HG03442 (cell line): ENCODE measurements at regions not wholly inside any gene's neighbourhood (a gene's known extent, or its start where the extent isn't known, plus 50 kb on each side); places are given as distances from the start of the nearest gene placed in this dataset.
A peak's percentile ranks its signal among the peaks of the same experiment; 100 is the strongest.

Source experiments
- ATAC-seq: cut with Tn5 transposase; IDR thresholded peaks from one replicate; pipeline ENCODE4 v1.9.1; 2021; ENCODE audit warnings: mild to moderate bottlenecking, moderate library complexity; ENCODE audit not compliant: unreplicated experiment

DNA sequence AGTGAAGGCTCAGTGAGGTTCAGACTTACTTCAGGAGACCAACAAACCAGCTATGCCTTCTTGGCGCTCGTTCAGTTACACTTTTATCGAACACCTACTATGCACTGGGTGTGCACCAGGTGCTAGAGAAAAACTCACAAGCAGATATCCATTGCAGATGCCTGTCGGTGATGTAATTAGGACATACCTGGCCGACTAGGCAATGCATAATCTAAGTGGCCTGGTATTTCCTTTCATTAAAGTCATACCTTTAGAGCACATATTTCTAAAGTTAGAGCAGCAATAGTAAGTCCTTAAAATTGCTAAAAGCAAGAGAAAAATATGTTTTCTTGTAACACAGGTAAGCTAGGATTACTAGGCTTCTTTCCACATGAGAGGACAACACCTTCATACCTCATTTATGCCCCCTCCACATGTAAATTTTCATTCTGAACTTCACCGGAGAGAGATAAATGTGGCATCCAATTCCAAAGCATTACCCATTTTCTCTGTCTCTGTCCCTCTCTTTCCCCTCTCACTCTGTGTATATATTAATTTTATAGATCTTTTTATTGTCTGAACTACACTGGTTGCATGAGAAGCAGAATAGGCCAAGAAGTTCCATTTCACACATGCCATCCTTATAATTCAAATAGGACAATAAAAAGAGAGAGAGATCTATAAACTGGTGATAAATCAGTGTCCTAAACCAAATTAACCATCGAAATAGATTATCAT is 242.2 kb downstream of the SPTSSA start:
- ATAC-seq = no peak

DNA sequence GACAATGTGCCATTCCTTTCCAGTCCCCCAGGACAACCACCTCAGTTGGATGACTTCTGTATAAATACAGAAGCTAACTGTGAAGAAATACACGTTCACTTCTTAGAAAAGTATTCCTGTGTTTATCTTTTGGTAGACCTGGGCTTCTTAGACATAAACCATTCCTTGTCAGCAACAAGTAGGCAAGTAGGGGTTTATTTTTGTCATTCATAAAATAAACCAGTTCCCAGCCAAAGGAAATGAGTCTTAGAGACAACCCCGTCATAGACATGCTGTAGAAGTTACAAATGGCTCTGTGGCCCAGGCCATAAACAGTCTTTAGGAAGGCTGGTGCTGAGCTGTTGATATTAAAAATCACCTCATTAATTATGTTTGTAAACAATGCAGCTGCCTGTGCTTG is 243.2 kb downstream of the SPTSSA start:
- no peak for ATAC-seq

DNA sequence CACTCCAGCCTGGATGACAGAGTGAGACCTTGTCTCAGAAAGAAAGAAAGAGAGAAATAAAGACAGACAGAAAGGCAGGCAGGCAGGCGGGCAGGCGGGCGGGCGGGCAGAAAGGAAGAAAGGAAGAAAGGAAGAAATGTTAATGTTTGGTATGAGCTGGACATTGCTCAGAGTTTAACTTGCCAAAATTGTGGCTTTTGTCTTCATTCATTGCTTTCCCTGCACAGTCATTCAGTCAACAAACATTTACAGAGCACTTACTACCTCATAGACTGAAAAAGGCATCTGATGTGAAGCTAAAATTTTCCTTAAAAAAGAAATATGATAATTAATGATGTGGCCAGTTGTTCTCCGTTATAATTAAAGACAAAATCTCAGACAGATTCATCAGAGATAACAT is 247.1 kb downstream of the SPTSSA start:
- ATAC-seq = no peak

- no peak for ATAC-seq
Observed at GRCh38 chr14:34213332-34213731, 248.7 kb downstream of the SPTSSA start.

- no peak for ATAC-seq
Observed at GRCh38 chr14:34212172-34212929, 249.7 kb downstream of the SPTSSA start.

GRCh38 chr14:34211732-34212131 is 250.3 kb downstream of the SPTSSA start:
- ATAC-seq = peak; percentile 72

GRCh38 chr14:34208532-34208931 is 253.5 kb downstream of the SPTSSA start:
- ATAC-seq = no peak

DNA sequence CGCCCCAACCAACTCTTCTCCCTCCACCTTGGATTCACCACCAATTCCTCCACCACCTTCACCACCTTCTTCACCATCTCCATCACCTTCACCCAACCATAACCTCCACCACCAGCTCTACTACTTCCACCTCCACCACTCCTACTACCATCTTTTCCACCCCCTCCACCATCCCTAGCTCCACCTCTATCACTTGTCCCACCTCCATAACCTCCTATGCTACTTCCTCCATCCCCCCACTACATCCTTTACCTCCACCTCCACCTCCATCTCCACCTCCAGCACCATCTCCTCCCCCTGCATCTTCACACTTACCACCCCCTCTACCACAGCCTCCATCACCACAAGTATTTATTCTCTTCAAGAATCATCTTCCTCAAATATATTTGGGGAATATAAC is 254.9 kb upstream of the EGLN3 start:
- no peak for ATAC-seq

- no peak for ATAC-seq
Observed at GRCh38 chr14:34204774-34205173, 253.9 kb upstream of the EGLN3 start.

DNA sequence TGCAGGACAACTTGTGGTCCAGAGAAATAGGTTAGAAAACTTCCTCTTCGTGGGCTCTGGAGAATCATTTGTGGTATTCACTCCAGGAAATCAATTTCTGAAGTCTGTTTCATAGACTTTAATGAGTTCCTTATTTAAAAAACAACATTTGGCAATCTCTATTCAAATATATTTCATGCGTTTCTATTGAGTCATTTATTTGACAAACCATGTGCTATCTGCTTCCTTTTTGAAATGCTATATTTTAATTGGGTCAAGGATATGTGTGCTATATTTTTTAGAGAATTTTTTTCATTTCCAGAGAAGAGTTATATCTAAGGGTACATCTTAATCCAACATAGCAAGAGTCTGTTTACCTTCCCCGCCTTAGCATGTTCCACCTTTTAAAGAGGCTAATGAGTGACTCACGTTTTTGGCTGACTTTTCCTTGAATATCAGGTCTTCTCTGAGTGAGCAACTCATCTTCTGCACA is 252.4 kb upstream of the EGLN3 start:
- ATAC-seq = no peak

GRCh38 chr14:34201909-34202637 is 251.2 kb upstream of the EGLN3 start:
- no peak for ATAC-seq

- ATAC-seq = no peak
Observed at GRCh38 chr14:34199585-34199984, 248.7 kb upstream of the EGLN3 start.

DNA sequence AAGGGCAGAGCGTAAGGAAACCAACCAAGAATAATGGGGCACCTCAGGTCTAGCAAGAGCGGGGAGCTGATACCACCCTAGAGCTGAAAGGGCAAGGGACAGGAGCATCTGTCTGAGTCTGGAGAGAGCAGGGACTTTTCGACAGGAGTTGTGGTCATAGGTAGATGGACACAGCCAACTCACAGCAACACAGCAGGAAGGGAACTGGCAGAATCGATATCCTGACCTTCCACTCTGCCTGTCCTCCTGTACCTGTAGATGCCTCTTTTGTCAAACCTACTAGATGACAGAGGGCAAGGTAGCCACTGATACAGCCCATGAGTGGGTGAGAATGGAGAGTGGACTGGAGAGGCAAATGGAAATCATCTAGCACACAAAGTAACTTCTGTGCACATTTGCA is 247.2 kb upstream of the EGLN3 start:
- no peak for ATAC-seq

DNA sequence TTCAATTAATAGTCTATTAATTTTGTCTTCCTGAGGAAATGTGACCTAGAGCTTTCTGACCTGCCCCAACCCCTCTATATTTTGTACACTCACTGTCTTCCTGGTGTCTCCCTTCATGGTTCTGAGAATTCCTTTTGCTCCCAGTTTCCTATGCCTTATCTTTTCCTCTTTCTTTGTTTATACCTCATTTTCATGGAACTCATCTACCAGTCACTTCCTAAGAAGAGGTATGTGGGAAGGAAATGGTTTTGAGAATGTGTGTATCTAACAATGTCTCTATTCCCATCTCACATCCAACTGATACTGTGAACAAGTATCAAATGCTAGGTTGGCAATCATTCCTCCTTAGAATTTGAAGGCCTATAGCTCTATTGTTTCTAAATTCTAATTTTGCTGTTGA is 245.1 kb upstream of the EGLN3 start:
- ATAC-seq = no peak

DNA sequence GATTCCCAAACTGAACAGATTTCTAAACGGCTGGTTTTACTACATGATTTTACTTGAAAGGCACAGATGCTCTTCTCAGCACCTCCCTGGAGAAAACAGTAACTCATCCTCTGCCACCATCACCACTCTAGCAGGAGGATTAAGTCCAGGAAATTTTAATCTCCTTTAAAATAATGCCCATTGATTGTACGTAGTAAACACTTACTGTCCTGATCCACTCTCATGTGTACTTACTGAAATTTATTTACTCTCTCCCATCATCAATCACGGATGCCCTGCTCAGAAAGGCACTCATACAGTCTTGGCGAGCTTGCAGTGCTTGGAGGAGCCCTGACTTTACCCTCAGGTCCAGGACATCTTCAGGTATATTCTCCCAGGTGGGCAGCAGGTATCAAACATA is 239.8 kb upstream of the EGLN3 start:
- no peak for ATAC-seq

DNA sequence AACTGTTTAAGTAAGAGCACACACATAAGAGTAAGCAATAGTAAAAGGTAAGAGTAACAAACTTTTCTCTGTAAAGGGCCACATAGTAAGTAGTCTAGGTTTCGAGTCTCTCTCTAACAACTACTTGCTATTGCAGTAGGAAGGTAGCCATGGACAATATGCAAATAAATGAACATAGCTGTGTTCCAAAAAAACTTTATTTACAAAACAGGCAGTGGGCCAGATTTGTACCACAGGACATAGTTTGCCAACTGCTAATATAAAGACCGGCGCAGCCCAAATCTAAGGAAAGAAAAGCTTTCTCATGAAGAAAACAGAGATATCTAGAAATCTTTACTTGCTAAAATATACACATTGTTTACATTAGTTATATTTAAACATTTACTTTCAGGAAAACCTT is 239.0 kb upstream of the EGLN3 start:
- ATAC-seq = no peak

- ATAC-seq = no peak
Observed at GRCh38 chr14:34187519-34188044, 236.7 kb upstream of the EGLN3 start.

- ATAC-seq = no peak
Observed at GRCh38 chr14:34187061-34187460, 236.2 kb upstream of the EGLN3 start.

DNA sequence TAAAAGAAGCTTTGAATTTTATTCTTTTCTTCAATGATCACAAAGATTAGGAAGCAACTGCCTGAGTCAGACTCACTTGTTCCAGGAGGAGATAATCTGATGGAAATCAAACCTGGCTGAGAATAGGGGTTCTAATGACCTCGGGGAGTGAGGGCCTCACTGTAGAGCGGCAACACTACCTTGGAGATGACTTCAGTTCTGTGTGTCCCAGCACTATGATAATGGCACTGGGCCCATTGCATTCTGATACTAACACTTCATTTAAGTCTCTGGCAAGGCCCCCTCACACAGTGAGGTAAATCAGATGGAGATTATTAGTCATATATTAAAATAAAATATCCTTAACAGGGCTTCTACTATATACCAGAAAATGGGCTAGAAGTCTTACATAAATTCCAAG is 233.3 kb upstream of the EGLN3 start:
- no peak for ATAC-seq

DNA sequence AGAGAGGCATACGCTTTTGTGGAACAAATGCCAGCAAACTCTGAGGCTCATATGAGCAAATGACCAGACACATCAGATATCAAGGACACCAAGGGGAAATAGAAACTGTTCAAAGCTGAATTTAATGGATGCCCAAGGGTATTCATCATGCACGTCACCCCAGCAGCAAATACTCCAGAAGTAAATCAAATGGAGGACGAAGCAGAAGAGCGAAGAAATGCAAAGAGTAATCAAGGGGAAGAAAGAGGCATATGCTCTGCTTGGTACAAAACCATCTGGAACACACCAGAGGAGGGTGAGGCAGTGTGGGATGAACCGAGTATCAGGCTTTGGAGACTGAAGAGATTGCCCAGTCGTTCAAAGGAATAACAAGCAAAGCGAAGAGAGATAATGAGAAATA is 232.6 kb upstream of the EGLN3 start:
- ATAC-seq = no peak

DNA sequence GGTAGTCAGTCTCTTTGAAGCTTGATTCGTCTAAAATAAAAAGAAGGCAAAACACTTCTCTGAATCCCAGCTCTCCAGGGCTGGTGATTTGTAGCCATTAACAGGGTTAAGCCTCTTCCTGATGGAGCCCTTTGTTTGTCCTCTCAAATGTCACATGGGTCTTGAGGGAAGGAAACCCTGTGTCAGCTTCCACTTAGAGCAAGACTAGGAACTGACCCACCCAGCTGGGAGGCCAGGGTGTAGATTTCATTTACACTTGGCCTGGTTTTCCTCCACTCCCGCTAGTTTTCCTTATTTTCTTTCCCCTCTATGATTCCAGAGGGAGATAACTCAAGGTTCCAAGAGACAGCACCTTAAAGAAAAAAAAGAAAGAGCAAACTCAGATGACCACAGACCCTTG is 230.5 kb upstream of the EGLN3 start:
- ATAC-seq = no peak

DNA sequence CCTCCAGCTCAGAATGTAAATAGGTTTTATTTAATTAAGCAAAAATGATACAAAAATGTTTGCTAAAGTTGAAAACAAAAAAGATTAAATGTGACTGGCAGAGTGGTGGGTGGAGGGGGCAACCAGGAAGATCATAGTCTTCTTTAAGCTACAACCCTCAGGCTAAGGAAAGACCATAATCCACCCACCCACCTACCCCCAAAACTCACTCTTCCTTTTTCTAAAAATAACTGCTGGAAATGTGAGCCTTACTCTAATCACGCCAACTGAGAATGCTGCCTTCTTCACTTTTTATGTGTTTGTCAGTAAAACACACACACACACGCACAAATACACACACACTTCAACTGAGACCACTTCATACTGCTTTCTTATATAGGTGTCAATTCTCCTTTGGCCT is 230.0 kb upstream of the EGLN3 start:
- ATAC-seq = no peak
